ENCODE measurements at regions not wholly inside any gene's neighbourhood (a gene's known extent, or its start where the extent isn't known, plus 50 kb on each side); places are given as distances from the start of the nearest gene placed in this dataset.

- H3K4me1 ChIP-seq = no peaks in the 10 kb centered on the region
- WGBS = 41% methylated on average over 1 of the region's 1 CpG
- TF ChIP-seq CTCF (IDR thresholded peaks at IDR 0.05) = no peak
- TF ChIP-seq POLR2AphosphoS5 (IDR thresholded peaks at IDR 0.05) = no peak
- TF ChIP-seq POLR2A (IDR thresholded peaks at IDR 0.05; ENCODE audit: low read depth) = no peak
- no peak for TF ChIP-seq EP300 (IDR thresholded peaks at IDR 0.05)
- no peak overlapping the region for H3K27ac ChIP-seq (replicated peaks in 1 of 4)
- H3K36me3 ChIP-seq = no peaks in the 10 kb centered on the region
- no peak for DNase-seq (ENCODE audit: extremely low spot score)
- no peak overlapping the region for H3K4me3 ChIP-seq
- H3K9me3 ChIP-seq = no peaks in the 10 kb centered on the region
- intact Hi-C loops (cut with DNase I) = no loop called here
- no peaks in the 10 kb centered on the region for H3K27me3 ChIP-seq
Measured at GRCh38 chr4:151534195-151534594, 125.2 kb downstream of the FHIP1A start.

- Histone ChIP-seq H3K27me3 (no peaks in the 10 kb centered on the region), H3K36me3 (no peaks in the 10 kb centered on the region), H3K4me3 (no peak overlapping the region), H3K27ac (replicated peaks in 1 of 4) (no peak overlapping the region), H3K4me1 (no peaks in the 10 kb centered on the region), H3K9me3 (no peaks in the 10 kb centered on the region)
- DNase-seq (ENCODE audit: extremely low spot score) = no peak
- TF ChIP-seq POLR2A (IDR thresholded peaks at IDR 0.05; ENCODE audit: low read depth) (no peak), POLR2AphosphoS5 (IDR thresholded peaks at IDR 0.05) (no peak), EP300 (IDR thresholded peaks at IDR 0.05) (no peak), CTCF (IDR thresholded peaks at IDR 0.05) (no peak)
- intact Hi-C loops (cut with DNase I) = no loop called here
Measured at GRCh38 chr4:151535366-151535765, 126.4 kb downstream of the FHIP1A start.

- no peak overlapping the region for H3K27ac ChIP-seq (replicated peaks in 1 of 4)
- intact Hi-C loops (cut with DNase I) = no loop called here
- DNase-seq (ENCODE audit: extremely low spot score) = no peak
Measured at GRCh38 chr4:151537687-151538086, 128.7 kb downstream of the FHIP1A start.

GRCh38 chr4:151538963-151539362, 130.0 kb downstream of the FHIP1A start:
- Histone ChIP-seq H3K27me3 (no peaks in the 10 kb centered on the region), H3K4me3 (no peak overlapping the region), H3K4me1 (peaks cover 0 to 11% (median 4%) of the 10 kb centered on the region in 4 donors), H3K36me3 (no peaks in the 10 kb centered on the region), H3K27ac (replicated peaks in 1 of 4) (no peak overlapping the region), H3K9me3 (no peaks in the 10 kb centered on the region)
- intact Hi-C loops (cut with DNase I) = no loop called here
- no peak for DNase-seq (ENCODE audit: extremely low spot score)
- TF ChIP-seq POLR2AphosphoS5 (IDR thresholded peaks at IDR 0.05) = no peak
- no peak for TF ChIP-seq EP300 (IDR thresholded peaks at IDR 0.05)
- TF ChIP-seq POLR2A (IDR thresholded peaks at IDR 0.05; ENCODE audit: low read depth) = no peak
- no peak for TF ChIP-seq CTCF (IDR thresholded peaks at IDR 0.05)
- 71% methylated on average over 4 of the region's 4 CpGs for WGBS

More at GRCh38 chr4:151537687-151538086, 128.7 kb downstream of the FHIP1A start:
- no peaks in the 10 kb centered on the region for H3K36me3 ChIP-seq
- no peak overlapping the region for H3K4me3 ChIP-seq
- TF ChIP-seq EP300 (IDR thresholded peaks at IDR 0.05) = no peak
- TF ChIP-seq CTCF (IDR thresholded peaks at IDR 0.05) = no peak
- no peak for TF ChIP-seq POLR2A (IDR thresholded peaks at IDR 0.05; ENCODE audit: low read depth)
- no peak for TF ChIP-seq POLR2AphosphoS5 (IDR thresholded peaks at IDR 0.05)
- peaks cover 0 to 11% (median 4%) of the 10 kb centered on the region in 4 donors for H3K4me1 ChIP-seq
- H3K27me3 ChIP-seq = no peaks in the 10 kb centered on the region
- H3K9me3 ChIP-seq = no peaks in the 10 kb centered on the region

GRCh38 chr4:151540728-151541388, 131.9 kb downstream of the FHIP1A start:
- no peak for DNase-seq (ENCODE audit: extremely low spot score)
- no peaks in the 10 kb centered on the region for H3K36me3 ChIP-seq
- intact Hi-C loops (cut with DNase I) = no loop called here
- peaks cover 0 to 11% (median 4%) of the 10 kb centered on the region in 4 donors for H3K4me1 ChIP-seq
- no peak overlapping the region for H3K27ac ChIP-seq (replicated peaks in 1 of 4)
- TF ChIP-seq POLR2AphosphoS5 (IDR thresholded peaks at IDR 0.05) = peak in 1 of 2 donors; percentile 26
- TF ChIP-seq POLR2A (IDR thresholded peaks at IDR 0.05; ENCODE audit: low read depth) = no peak
- no peak overlapping the region for H3K4me3 ChIP-seq
- no peaks in the 10 kb centered on the region for H3K27me3 ChIP-seq
- WGBS = 34% methylated on average over 3 of the region's 3 CpGs
- H3K9me3 ChIP-seq = no peaks in the 10 kb centered on the region

Measured in esophagus muscularis mucosa (tissue), 4 donors.